Tibial nerve (tissue), 3 donors: ENCODE measurements at regions not wholly inside any gene's neighbourhood (a gene's known extent, or its start where the extent isn't known, plus 50 kb on each side); places are given as distances from the start of the nearest gene placed in this dataset.

Experiments used
- EP300 ChIP-seq, 2 donors: sonication (generic); formaldehyde crosslinking; IDR thresholded peaks; one replicate each; pipeline ENCODE4 v1.6.1; 2017; ENCODE audit warnings: antibody characterized with exemption in 2 of 2, mild to moderate bottlenecking in 1 of 2
- POLR2A ChIP-seq, 2 donors: fragments of 450-650 bp; IDR thresholded peaks; one replicate each; pipeline ENCODE4 v1.6.1; 2017; ENCODE audit warnings: antibody characterized with exemption in 2 of 2, mild to moderate bottlenecking in 2 of 2, moderate library complexity in 2 of 2

DNA sequence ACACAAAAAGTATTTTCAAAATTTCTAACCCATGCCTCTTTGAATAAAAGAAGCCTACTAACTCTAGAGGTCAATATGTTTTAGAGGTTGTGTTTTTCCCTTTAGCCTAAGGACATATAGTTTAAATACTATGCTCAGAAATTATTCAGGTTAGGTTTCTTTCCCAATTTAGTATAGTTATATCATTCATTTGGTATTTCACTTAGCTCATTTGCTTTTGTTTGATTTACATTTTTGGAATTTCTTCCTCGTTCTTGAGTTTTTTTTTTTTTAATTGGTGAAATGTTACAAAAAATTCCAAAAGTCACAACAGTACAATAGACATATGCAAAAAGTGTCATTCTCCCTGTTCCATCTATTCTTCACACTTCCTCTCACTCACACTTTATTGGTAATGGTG, 371.3 kb upstream of the TNP1 start:
- TF ChIP-seq POLR2A (IDR thresholded peaks at IDR 0.05) (no peak), EP300 (IDR thresholded peaks at IDR 0.05) (no peak)
